ENCODE measurements at regions not wholly inside any gene's neighbourhood (a gene's known extent, or its start where the extent isn't known, plus 50 kb on each side); places are given as distances from the start of the nearest gene placed in this dataset.

- H3K23ac ChIP-seq (ENCODE audit: low read depth, low read length, poor library complexity) = no peak overlapping the region
- H3K14ac ChIP-seq (ENCODE audit: low read length) = no peak overlapping the region
- H2AFZ ChIP-seq (ENCODE audit: low read length) = no peak overlapping the region
- no CpG with 5 or more reads among the region's 10 CpGs for WGBS, 2 donors (ENCODE audit: extremely low coverage in 2 of 2, insufficient read length in 2 of 2, insufficient replicate concordance in 1 of 2)
- H4K8ac ChIP-seq (ENCODE audit: low read depth, low read length) = no peak overlapping the region
- H2BK5ac ChIP-seq (ENCODE audit: low read length) = no peak overlapping the region
- H3K4me1 ChIP-seq (ENCODE audit: control insufficient read depth in 2 of 2, insufficient read depth in 1 of 2, low read depth in 1 of 2, low read length in 2 of 2) = peaks cover 0 to 3% of the 10 kb centered on the region in 2 donors
- no peaks in the 10 kb centered on the region for H3K79me1 ChIP-seq (ENCODE audit: low read depth, low read length)
- no peak overlapping the region for H4K91ac ChIP-seq (ENCODE audit: low read depth, low read length, poor library complexity)
- no peaks in the 10 kb centered on the region for H3K27me3 ChIP-seq (ENCODE audit: control insufficient read depth in 3 of 3, insufficient read depth in 3 of 3, low read depth in 1 of 3, low read length in 3 of 3)
- DNase-seq (ENCODE audit: low spot score) = no peak
- no peak overlapping the region for H3K9ac ChIP-seq (ENCODE audit: low read depth, low read length, poor library complexity)
- H2BK120ac ChIP-seq (ENCODE audit: low read depth, low read length) = no peak overlapping the region
- H2BK12ac ChIP-seq (ENCODE audit: low read length) = no peak overlapping the region
- H3K27ac ChIP-seq (replicated peaks; ENCODE audit: low read length) = no peak overlapping the region
- no peaks in the 10 kb centered on the region for H3K36me3 ChIP-seq (replicated peaks in 1 of 2; ENCODE audit: control insufficient read depth in 2 of 2, insufficient read depth in 2 of 2, low read length in 2 of 2)
- no peak overlapping the region for H3K18ac ChIP-seq (ENCODE audit: low read length)
- H3K4me3 ChIP-seq (ENCODE audit: low read length in 2 of 2) = no peak overlapping the region
- no peaks in the 10 kb centered on the region for H3K9me3 ChIP-seq (replicated peaks in 1 of 2; ENCODE audit: control insufficient read depth in 2 of 2, insufficient read depth in 1 of 2, low read depth in 1 of 2, low read length in 2 of 2)
- no peak overlapping the region for H2BK15ac ChIP-seq (ENCODE audit: low read length)
- H2AK5ac ChIP-seq (ENCODE audit: low read depth, low read length) = no peak overlapping the region
- H3K4ac ChIP-seq (ENCODE audit: low read length) = no peak overlapping the region
- no peak overlapping the region for H3K4me2 ChIP-seq (ENCODE audit: insufficient read depth, low read length, poor library complexity, severe bottlenecking)
Measured at GRCh38 chr10:126777714-126778113, 107.2 kb upstream of the C10orf90 start.

- no peak overlapping the region for H2BK5ac ChIP-seq (ENCODE audit: low read length)
- H2AFZ ChIP-seq (ENCODE audit: low read length) = no peak overlapping the region
- H3K9me3 ChIP-seq (replicated peaks in 1 of 2; ENCODE audit: control insufficient read depth in 2 of 2, insufficient read depth in 1 of 2, low read depth in 1 of 2, low read length in 2 of 2) = no peaks in the 10 kb centered on the region
- no peak overlapping the region for H3K27ac ChIP-seq (replicated peaks; ENCODE audit: low read length)
- no peak overlapping the region for H4K8ac ChIP-seq (ENCODE audit: low read depth, low read length)
- H3K27me3 ChIP-seq (ENCODE audit: control insufficient read depth in 3 of 3, insufficient read depth in 3 of 3, low read depth in 1 of 3, low read length in 3 of 3) = no peaks in the 10 kb centered on the region
- WGBS, 2 donors (ENCODE audit: extremely low coverage in 2 of 2, insufficient read length in 2 of 2, insufficient replicate concordance in 1 of 2) = no CpG with 5 or more reads among the region's 3 CpGs
- H3K79me1 ChIP-seq (ENCODE audit: low read depth, low read length) = no peaks in the 10 kb centered on the region
- H3K4me2 ChIP-seq (ENCODE audit: insufficient read depth, low read length, poor library complexity, severe bottlenecking) = no peak overlapping the region
- DNase-seq (ENCODE audit: low spot score) = no peak
- H3K23ac ChIP-seq (ENCODE audit: low read depth, low read length, poor library complexity) = no peak overlapping the region
- H3K18ac ChIP-seq (ENCODE audit: low read length) = no peak overlapping the region
- H4K91ac ChIP-seq (ENCODE audit: low read depth, low read length, poor library complexity) = no peak overlapping the region
- H3K14ac ChIP-seq (ENCODE audit: low read length) = no peak overlapping the region
- no peak overlapping the region for H2BK12ac ChIP-seq (ENCODE audit: low read length)
- no peak overlapping the region for H2BK120ac ChIP-seq (ENCODE audit: low read depth, low read length)
- H2AK5ac ChIP-seq (ENCODE audit: low read depth, low read length) = no peak overlapping the region
- peaks cover 0 to 3% of the 10 kb centered on the region in 2 donors for H3K4me1 ChIP-seq (ENCODE audit: control insufficient read depth in 2 of 2, insufficient read depth in 1 of 2, low read depth in 1 of 2, low read length in 2 of 2)
- no peak overlapping the region for H3K4me3 ChIP-seq (ENCODE audit: low read length in 2 of 2)
- no peak overlapping the region for H3K4ac ChIP-seq (ENCODE audit: low read length)
- H3K36me3 ChIP-seq (replicated peaks in 1 of 2; ENCODE audit: control insufficient read depth in 2 of 2, insufficient read depth in 2 of 2, low read length in 2 of 2) = no peaks in the 10 kb centered on the region
- H3K9ac ChIP-seq (ENCODE audit: low read depth, low read length, poor library complexity) = no peak overlapping the region
- no peak overlapping the region for H2BK15ac ChIP-seq (ENCODE audit: low read length)
Measured at GRCh38 chr10:126781450-126782216, 111.1 kb upstream of the C10orf90 start.

DNA sequence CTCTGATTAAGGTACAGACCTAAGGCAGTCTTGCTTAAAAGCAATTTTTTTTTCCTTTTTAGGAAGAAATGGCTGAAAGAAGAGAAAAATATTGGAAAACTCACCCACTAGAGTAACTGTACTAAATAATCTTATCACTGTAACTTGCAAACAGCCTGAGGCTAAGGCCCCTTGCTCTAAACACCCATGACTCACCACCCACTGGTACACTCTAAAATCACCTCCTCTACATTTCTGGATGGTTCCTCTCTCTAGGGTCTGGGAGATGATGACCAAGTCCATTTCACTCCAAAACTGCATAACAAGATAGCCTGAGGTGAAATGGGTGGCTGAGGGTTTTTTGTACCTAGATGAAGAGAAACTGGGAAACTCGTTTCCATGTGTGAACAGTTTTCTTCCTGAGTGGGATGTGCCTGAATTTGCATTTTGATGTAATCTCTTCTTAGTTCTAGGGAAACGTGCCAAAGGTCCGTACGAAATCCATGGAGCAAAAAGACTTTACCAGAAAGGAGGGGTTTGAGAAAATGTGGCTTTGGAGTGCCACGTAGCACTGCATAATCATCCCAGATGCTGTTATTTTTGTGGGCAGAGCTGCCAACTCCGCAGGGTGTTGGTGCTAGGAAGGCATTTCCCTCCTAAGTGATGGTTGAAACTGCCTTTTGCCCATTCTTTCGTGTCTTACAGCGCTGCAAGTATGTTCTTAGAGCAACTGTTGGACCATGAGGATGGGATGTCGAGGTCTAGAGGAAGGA is 113.5 kb upstream of the C10orf90 start:
- H3K4me3 ChIP-seq (ENCODE audit: low read length in 2 of 2) = no peak overlapping the region
- H3K27me3 ChIP-seq (ENCODE audit: control insufficient read depth in 3 of 3, insufficient read depth in 3 of 3, low read depth in 1 of 3, low read length in 3 of 3) = no peaks in the 10 kb centered on the region
- no peaks in the 10 kb centered on the region for H3K79me1 ChIP-seq (ENCODE audit: low read depth, low read length)
- H3K4me2 ChIP-seq (ENCODE audit: insufficient read depth, low read length, poor library complexity, severe bottlenecking) = no peak overlapping the region
- H4K8ac ChIP-seq (ENCODE audit: low read depth, low read length) = no peak overlapping the region
- no peak overlapping the region for H3K23ac ChIP-seq (ENCODE audit: low read depth, low read length, poor library complexity)
- no peak overlapping the region for H4K91ac ChIP-seq (ENCODE audit: low read depth, low read length, poor library complexity)
- no peak overlapping the region for H2BK15ac ChIP-seq (ENCODE audit: low read length)
- no peak overlapping the region for H3K9ac ChIP-seq (ENCODE audit: low read depth, low read length, poor library complexity)
- no peak overlapping the region for H2BK12ac ChIP-seq (ENCODE audit: low read length)
- H3K4ac ChIP-seq (ENCODE audit: low read length) = no peak overlapping the region
- no peak overlapping the region for H3K27ac ChIP-seq (replicated peaks; ENCODE audit: low read length)
- H3K14ac ChIP-seq (ENCODE audit: low read length) = no peak overlapping the region
- H3K18ac ChIP-seq (ENCODE audit: low read length) = no peak overlapping the region
- H2BK120ac ChIP-seq (ENCODE audit: low read depth, low read length) = no peak overlapping the region
- no peak overlapping the region for H2AK5ac ChIP-seq (ENCODE audit: low read depth, low read length)
- H3K9me3 ChIP-seq (replicated peaks in 1 of 2; ENCODE audit: control insufficient read depth in 2 of 2, insufficient read depth in 1 of 2, low read depth in 1 of 2, low read length in 2 of 2) = no peaks in the 10 kb centered on the region
- no peaks in the 10 kb centered on the region for H3K4me1 ChIP-seq (ENCODE audit: control insufficient read depth in 2 of 2, insufficient read depth in 1 of 2, low read depth in 1 of 2, low read length in 2 of 2)
- H2AFZ ChIP-seq (ENCODE audit: low read length) = no peak overlapping the region
- DNase-seq (ENCODE audit: low spot score) = no peak
- no peak overlapping the region for H2BK5ac ChIP-seq (ENCODE audit: low read length)
- H3K36me3 ChIP-seq (replicated peaks in 1 of 2; ENCODE audit: control insufficient read depth in 2 of 2, insufficient read depth in 2 of 2, low read length in 2 of 2) = no peaks in the 10 kb centered on the region
- WGBS, 2 donors (ENCODE audit: extremely low coverage in 2 of 2, insufficient read length in 2 of 2, insufficient replicate concordance in 1 of 2) = no CpG with 5 or more reads among the region's 9 CpGs

GRCh38 chr10:126787201-126787600 is 116.7 kb upstream of the C10orf90 start:
- Histone ChIP-seq H3K9me3 (replicated peaks in 1 of 2; ENCODE audit: control insufficient read depth in 2 of 2, insufficient read depth in 1 of 2, low read depth in 1 of 2, low read length in 2 of 2) (no peaks in the 10 kb centered on the region), H2AFZ (ENCODE audit: low read length) (no peak overlapping the region), H2AK5ac (ENCODE audit: low read depth, low read length) (no peak overlapping the region), H3K36me3 (replicated peaks in 1 of 2; ENCODE audit: control insufficient read depth in 2 of 2, insufficient read depth in 2 of 2, low read length in 2 of 2) (no peaks in the 10 kb centered on the region), H3K4me3 (ENCODE audit: low read length in 2 of 2) (no peak overlapping the region), H3K27me3 (ENCODE audit: control insufficient read depth in 3 of 3, insufficient read depth in 3 of 3, low read depth in 1 of 3, low read length in 3 of 3) (no peaks in the 10 kb centered on the region), H3K9ac (ENCODE audit: low read depth, low read length, poor library complexity) (no peak overlapping the region), H2BK120ac (ENCODE audit: low read depth, low read length) (no peak overlapping the region), H3K23ac (ENCODE audit: low read depth, low read length, poor library complexity) (no peak overlapping the region), H3K14ac (ENCODE audit: low read length) (no peak overlapping the region), H3K4ac (ENCODE audit: low read length) (no peak overlapping the region), H3K4me1 (ENCODE audit: control insufficient read depth in 2 of 2, insufficient read depth in 1 of 2, low read depth in 1 of 2, low read length in 2 of 2) (no peaks in the 10 kb centered on the region), H3K18ac (ENCODE audit: low read length) (no peak overlapping the region), H3K4me2 (ENCODE audit: insufficient read depth, low read length, poor library complexity, severe bottlenecking) (no peak overlapping the region), H4K8ac (ENCODE audit: low read depth, low read length) (no peak overlapping the region), H3K79me1 (ENCODE audit: low read depth, low read length) (no peaks in the 10 kb centered on the region), H2BK15ac (ENCODE audit: low read length) (no peak overlapping the region), H4K91ac (ENCODE audit: low read depth, low read length, poor library complexity) (no peak overlapping the region), H3K27ac (replicated peaks; ENCODE audit: low read length) (no peak overlapping the region), H2BK5ac (ENCODE audit: low read length) (no peak overlapping the region), H2BK12ac (ENCODE audit: low read length) (no peak overlapping the region)
- WGBS, 2 donors (ENCODE audit: extremely low coverage in 2 of 2, insufficient read length in 2 of 2, insufficient replicate concordance in 1 of 2) = no CpG with 5 or more reads among the region's 3 CpGs
- DNase-seq (ENCODE audit: low spot score) = no peak

Measured in neuronal stem cell (in vitro differentiated cells).